Brain microvascular endothelial cell (primary cell): ENCODE measurements at regions not wholly inside any gene's neighbourhood (a gene's known extent, or its start where the extent isn't known, plus 50 kb on each side); places are given as distances from the start of the nearest gene placed in this dataset.

Experiments
- DNase-seq: peaks from one replicate; pipeline ENCODE4 v3.0.0-alpha.2; 2020
- H3K27ac ChIP-seq: fragments of 250-450 bp; sonication (Bioruptor Pico); 2 replicates; pipeline ENCODE4 v1.5.1; 2020; ENCODE audit warnings: mild to moderate bottlenecking, moderate library complexity
- H3K27me3 ChIP-seq: fragments of 250-450 bp; sonication (Bioruptor Pico); replicated peaks from 2 replicates; pipeline ENCODE4 v1.5.1; 2020; ENCODE audit warnings: mild to moderate bottlenecking
- H3K36me3 ChIP-seq: fragments of 250-450 bp; sonication (Bioruptor Pico); replicated peaks from 2 replicates; pipeline ENCODE4 v1.5.1; 2020; ENCODE audit warnings: mild to moderate bottlenecking
- H3K4me3 ChIP-seq: 2 replicates; pipeline ENCODE4 v1.5.1; 2011; ENCODE audit warnings: low read depth, mild to moderate bottlenecking, control low read depth, low read length, moderate library complexity
- in situ Hi-C: cut with HindIII; loops from 2 replicates; pipeline ENCODE4 v1.10.0; 2017; ENCODE audit warnings: low sequenced_read_pairs, low pct_ligation_motif_present
- TF ChIP-seq, protein P1 (sequence below): IDR thresholded peaks from 2 replicates; pipeline ENCODE4 v1.5.1; 2011; ENCODE audit warnings: low read depth, mild to moderate bottlenecking, moderate library complexity, low read length, control low read depth, inconsistent platforms; ENCODE audit errors: missing control alignments

DNA sequence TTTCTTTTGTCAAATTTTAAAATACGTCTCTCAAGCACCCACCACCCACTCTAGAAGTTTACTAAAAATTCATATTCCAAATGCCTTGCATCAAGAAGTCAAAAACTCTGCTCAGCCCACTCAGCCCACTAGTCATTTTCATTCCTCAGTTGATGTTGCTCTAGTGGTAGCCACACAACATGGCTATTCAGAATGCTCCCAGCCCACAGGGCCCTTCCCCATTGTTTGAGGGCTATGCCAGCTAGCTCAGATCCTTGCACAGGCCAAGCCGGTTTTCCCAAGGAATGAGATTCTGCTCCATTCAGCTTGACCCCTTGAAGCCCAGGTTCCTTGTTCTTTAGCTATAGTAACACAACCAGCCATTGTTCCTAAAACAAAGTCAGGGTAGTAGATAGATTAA, 297.5 kb upstream of the RASGEF1B start:
- Histone ChIP-seq H3K27me3 (no peaks in the 10 kb centered on the region), H3K4me3 (no peak overlapping the region), H3K36me3 (no peaks in the 10 kb centered on the region), H3K27ac (no peak overlapping the region)
- no peak for DNase-seq
- TF ChIP-seq, protein P1, sequence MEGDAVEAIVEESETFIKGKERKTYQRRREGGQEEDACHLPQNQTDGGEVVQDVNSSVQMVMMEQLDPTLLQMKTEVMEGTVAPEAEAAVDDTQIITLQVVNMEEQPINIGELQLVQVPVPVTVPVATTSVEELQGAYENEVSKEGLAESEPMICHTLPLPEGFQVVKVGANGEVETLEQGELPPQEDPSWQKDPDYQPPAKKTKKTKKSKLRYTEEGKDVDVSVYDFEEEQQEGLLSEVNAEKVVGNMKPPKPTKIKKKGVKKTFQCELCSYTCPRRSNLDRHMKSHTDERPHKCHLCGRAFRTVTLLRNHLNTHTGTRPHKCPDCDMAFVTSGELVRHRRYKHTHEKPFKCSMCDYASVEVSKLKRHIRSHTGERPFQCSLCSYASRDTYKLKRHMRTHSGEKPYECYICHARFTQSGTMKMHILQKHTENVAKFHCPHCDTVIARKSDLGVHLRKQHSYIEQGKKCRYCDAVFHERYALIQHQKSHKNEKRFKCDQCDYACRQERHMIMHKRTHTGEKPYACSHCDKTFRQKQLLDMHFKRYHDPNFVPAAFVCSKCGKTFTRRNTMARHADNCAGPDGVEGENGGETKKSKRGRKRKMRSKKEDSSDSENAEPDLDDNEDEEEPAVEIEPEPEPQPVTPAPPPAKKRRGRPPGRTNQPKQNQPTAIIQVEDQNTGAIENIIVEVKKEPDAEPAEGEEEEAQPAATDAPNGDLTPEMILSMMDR, result no peak
- in situ Hi-C loops, result no loop called here

DNA sequence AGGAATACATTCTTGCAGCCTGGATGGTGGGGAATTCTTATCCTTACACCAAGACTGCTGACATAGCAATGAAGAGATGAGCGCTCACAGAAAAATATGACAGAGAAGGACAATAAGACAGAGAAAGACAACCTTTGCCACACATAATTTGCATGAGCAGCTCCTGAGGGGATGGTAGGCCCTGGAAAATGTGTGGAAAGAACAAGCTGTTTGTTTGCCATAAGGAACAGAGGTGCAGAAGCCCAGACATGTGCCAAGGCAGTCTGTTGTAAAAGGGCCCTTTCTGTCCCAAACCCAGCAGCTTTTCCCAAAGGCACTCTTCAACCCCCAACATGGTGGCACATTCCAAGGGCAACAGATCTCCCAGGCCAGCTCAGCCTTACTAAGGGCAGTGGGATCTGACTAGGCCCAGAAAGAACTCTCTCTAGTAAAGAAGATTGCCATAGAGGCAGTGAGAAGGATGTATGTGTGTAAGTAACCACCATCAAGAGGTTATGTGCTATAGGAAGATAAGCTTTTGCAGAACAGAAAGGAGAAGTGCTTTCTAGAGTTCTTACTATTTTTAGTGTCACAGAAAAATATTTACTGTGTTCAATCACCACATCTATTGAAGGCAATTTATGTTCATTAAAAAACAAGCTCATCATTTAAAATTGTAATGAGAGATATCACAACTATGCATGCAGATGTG, 287.0 kb upstream of the RASGEF1B start:
- in situ Hi-C loops, result no loop called here

GRCh38 chr4:81757691-81758090, 286.0 kb upstream of the RASGEF1B start:
- no peak overlapping the region for H3K4me3 ChIP-seq
- H3K27ac ChIP-seq, result no peak overlapping the region
- no peaks in the 10 kb centered on the region for H3K27me3 ChIP-seq
- in situ Hi-C loops, result no loop called here
- no peaks in the 10 kb centered on the region for H3K36me3 ChIP-seq
- TF ChIP-seq, protein P1, result no peak
- no peak for DNase-seq

More for the DNA sequence above, 287.0 kb upstream of the RASGEF1B start:
- DNase-seq, result no peak
- H3K27me3 ChIP-seq, result no peaks in the 10 kb centered on the region
- TF ChIP-seq, protein P1, result no peak
- H3K36me3 ChIP-seq, result no peaks in the 10 kb centered on the region
- H3K27ac ChIP-seq, result no peak overlapping the region
- no peak overlapping the region for H3K4me3 ChIP-seq

DNA sequence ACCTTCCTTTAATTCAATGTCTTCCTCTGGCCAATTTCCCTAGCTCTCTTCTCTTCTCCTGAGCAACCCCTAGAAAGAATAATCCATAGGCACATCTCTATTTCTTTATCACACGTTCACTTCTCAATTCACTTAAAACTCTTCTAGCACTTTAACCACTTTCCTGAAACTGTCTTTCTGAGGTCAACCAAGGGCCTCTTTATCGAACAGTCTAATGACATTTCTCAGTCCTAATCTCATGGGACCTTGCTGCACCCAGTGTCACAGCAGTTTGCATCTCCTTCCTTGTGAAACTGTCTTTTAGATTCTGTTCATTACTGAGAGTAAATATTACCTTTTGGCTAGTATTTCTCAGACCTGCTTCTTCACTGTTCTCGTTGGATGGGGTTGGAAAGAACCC, 285.3 kb upstream of the RASGEF1B start:
- TF ChIP-seq, protein P1, result no peak
- Histone ChIP-seq H3K4me3 (no peak overlapping the region), H3K27me3 (no peaks in the 10 kb centered on the region), H3K27ac (no peak overlapping the region), H3K36me3 (no peaks in the 10 kb centered on the region)
- in situ Hi-C loops, result no loop called here
- DNase-seq, result no peak

DNA sequence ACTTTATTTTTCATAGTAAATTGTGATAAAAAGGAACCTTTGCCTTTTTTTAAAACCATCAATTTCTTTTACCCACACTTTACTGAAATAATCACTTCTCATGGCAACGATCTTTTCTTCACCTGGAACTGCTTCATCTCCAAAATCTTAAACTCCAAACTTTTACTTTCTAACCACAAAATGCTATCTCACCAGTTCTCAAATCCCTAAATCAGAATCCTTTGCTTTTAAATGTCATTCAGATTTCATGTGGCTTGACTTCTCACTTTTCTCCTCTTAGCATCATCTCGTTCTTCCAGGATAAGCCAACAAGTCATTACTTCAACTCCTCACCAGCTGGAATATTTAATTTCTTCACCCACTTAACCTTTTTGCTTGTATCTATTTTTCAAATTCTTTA, 284.3 kb upstream of the RASGEF1B start:
- TF ChIP-seq, protein P1, result no peak
- Histone ChIP-seq H3K4me3 (no peak overlapping the region), H3K36me3 (no peaks in the 10 kb centered on the region), H3K27me3 (no peaks in the 10 kb centered on the region), H3K27ac (no peak overlapping the region)
- in situ Hi-C loops, result no loop called here
- no peak for DNase-seq

- Histone ChIP-seq H3K36me3 (no peaks in the 10 kb centered on the region), H3K27me3 (no peaks in the 10 kb centered on the region), H3K27ac (no peak overlapping the region), H3K4me3 (no peak overlapping the region)
- TF ChIP-seq, protein P1, result no peak
- in situ Hi-C loops, result no loop called here
- no peak for DNase-seq
Observed at GRCh38 chr4:81754169-81754568, 282.5 kb upstream of the RASGEF1B start.
